Astrocyte of the cerebellum (primary cell): ENCODE measurements at regions not wholly inside any gene's neighbourhood (a gene's known extent, or its start where the extent isn't known, plus 50 kb on each side); places are given as distances from the start of the nearest gene placed in this dataset.
"Not testable (repeated sequence)": the region's sequence is repeated elsewhere in the genome, so short reads cannot be mapped to it uniquely, and the experiment has no call there.

Experiments
- DNase-seq: peaks from one replicate; pipeline ENCODE4 v3.0.0-alpha.2; 2011; ENCODE audit warnings: low read depth
- H3K4me3 ChIP-seq: 2 replicates; pipeline ENCODE4 v1.5.1; 2011; ENCODE audit warnings: mild to moderate bottlenecking, low read depth, low read length, moderate library complexity
- CTCF ChIP-seq: IDR thresholded peaks from 2 replicates; pipeline ENCODE4 v1.5.1; 2012; ENCODE audit warnings: low read length, low read depth, moderate library complexity, mild to moderate bottlenecking; ENCODE audit errors: missing control alignments
- in situ Hi-C: cut with HindIII; loops from 2 replicates; pipeline ENCODE4 v1.10.0; 2017; ENCODE audit warnings: low sequenced_read_pairs

- no peak for DNase-seq
- H3K4me3 ChIP-seq: no peak overlapping the region
- in situ Hi-C loops: no loop called here
- no peak for TF ChIP-seq CTCF
Measured at GRCh38 chrX:1876041-1876440, 261.2 kb downstream of the ASMT start.

- no peak for DNase-seq
- TF ChIP-seq CTCF: no peak
- H3K4me3 ChIP-seq: no peak overlapping the region
- in situ Hi-C loops: no loop called here
Measured at GRCh38 chrX:1877780-1878179, 262.9 kb downstream of the ASMT start.

GRCh38 chrX:1880884-1881817 lies 266.3 kb downstream of the ASMT start:
- DNase-seq, H3K4me3 ChIP-seq, in situ Hi-C loops: not testable (repeated sequence)

GRCh38 chrX:1883772-1884171 lies 268.9 kb downstream of the ASMT start:
- DNase-seq: no peak
- no peak overlapping the region for H3K4me3 ChIP-seq
- in situ Hi-C loops: no loop called here
- TF ChIP-seq CTCF: no peak

GRCh38 chrX:1884446-1884845 lies 269.6 kb downstream of the ASMT start:
- H3K4me3 ChIP-seq: no peak overlapping the region
- no peak for DNase-seq
- no peak for TF ChIP-seq CTCF
- in situ Hi-C loops: no loop called here

- TF ChIP-seq CTCF: no peak
- H3K4me3 ChIP-seq: no peak overlapping the region
- in situ Hi-C loops: no loop called here
- DNase-seq: no peak
Measured at GRCh38 chrX:1885116-1885515, 270.3 kb downstream of the ASMT start.

GRCh38 chrX:1888305-1888704 lies 273.4 kb downstream of the ASMT start:
- H3K4me3 ChIP-seq, in situ Hi-C loops, DNase-seq: not testable (repeated sequence)

GRCh38 chrX:1894026-1894294 lies 279.1 kb downstream of the ASMT start:
- in situ Hi-C loops: no loop called here

More at GRCh38 chrX:1894026-1894294, 279.1 kb downstream of the ASMT start:
- no peak for DNase-seq
- no peak overlapping the region for H3K4me3 ChIP-seq
- no peak for TF ChIP-seq CTCF
